ENCODE measurements at regions not wholly inside any gene's neighbourhood (a gene's known extent, or its start where the extent isn't known, plus 50 kb on each side); places are given as distances from the start of the nearest gene placed in this dataset.

DNA sequence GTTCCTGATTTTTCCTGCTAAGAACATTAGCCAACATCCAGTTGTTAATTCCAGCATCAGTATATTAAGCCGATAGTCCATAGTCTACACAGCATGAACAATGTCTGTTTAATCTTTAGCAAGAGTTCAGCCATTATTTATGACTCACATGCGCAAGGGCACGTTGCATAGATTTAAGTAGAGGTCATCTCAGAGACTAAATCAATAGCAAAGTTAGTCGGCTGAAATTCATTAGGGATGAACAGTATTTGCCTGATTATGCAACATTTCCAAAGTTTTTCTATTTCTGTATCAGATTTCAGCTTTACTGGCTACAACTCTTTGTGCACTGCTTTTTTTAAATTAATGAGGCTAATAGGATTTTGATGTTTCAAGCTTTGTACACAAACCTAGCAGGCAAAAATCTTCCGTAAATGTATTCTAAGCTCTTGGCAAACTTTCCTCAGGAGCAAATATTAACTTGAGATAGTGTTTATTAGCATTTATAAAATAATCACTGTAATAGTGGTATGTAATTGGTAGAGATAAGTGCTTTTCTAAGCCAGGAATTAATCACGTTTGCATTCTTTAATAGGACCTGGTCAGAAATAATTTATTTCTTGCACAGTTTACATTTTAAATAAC lies 578.7 kb upstream of the ID2 start:
- TF ChIP-seq EP300 (IDR thresholded peaks at IDR 0.05; ENCODE audit: borderline replicate concordance): no peak
- no peak for TF ChIP-seq CREB1 (IDR thresholded peaks at IDR 0.05; ENCODE audit: low read depth)
- TF ChIP-seq USF1 (IDR thresholded peaks at IDR 0.05): no peak
- TF ChIP-seq CEBPB (IDR thresholded peaks at IDR 0.05): no peak
- no peak for TF ChIP-seq ZBTB7A (IDR thresholded peaks at IDR 0.05; ENCODE audit: low read depth)
- TF ChIP-seq RAD21 (IDR thresholded peaks at IDR 0.05; ENCODE audit: low read depth): no peak
- no peak for TF ChIP-seq REST (IDR thresholded peaks at IDR 0.05; ENCODE audit: low read depth)
- TF ChIP-seq TEAD4 (IDR thresholded peaks at IDR 0.05): no peak

DNA sequence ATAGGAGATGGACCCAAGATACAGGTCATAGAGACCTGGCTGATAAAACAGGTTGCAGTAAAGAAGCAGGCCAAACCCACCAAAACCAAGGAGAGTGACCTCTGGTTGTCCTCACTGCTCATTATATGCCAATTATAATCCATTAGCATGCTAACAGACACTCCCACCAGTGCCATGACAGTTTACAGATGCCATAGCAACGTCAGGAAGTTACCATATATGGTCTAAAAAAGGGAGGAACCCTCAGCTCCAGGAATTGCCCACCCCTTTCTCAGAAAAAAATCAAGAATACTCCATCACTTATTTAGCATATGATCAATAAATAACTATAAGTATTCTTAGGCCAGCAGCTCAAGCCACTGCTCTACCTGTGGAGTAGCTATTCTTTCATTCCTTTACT lies 574.7 kb upstream of the ID2 start:
- TF ChIP-seq REST (IDR thresholded peaks at IDR 0.05; ENCODE audit: low read depth) (no peak), EP300 (IDR thresholded peaks at IDR 0.05; ENCODE audit: borderline replicate concordance) (no peak), ZBTB7A (IDR thresholded peaks at IDR 0.05; ENCODE audit: low read depth) (no peak)

DNA sequence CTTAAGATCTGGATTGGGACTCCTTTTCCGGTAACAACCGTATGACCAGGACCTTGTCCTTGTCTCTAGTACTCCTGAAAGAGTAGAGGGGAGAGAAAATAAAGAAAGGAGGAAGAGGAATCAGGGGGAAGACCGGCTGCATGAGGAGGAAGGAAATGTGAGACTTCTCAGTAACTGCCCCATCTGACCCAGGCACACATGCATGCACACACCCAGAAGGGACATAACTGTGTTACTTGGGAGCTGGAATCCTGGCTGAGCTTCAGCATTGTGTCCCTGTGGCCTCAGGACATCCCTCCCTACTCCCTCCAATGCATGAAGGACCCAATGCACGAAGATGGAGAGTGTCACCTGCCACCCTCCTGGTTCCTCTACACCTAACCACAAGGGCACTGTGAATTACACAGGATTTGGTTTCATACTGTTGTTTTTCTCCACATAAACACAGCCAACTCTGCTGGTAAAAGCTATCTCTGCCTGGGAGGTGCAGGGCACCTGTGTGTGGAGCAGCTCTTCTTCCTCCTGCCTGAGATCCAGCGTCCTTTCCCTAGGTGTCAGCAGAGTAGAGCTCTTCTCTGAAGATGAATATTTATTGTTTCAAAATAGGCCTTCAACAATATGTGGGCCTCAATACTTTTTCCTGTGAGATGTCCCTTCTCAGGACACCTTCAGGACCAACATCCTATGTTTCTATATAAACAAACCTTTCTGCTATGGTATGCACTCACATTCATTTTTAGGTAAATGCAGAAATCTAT lies 574.1 kb upstream of the ID2 start:
- TF ChIP-seq EP300 (IDR thresholded peaks at IDR 0.05; ENCODE audit: borderline replicate concordance): no peak
- no peak for TF ChIP-seq FOXM1 (IDR thresholded peaks at IDR 0.05; ENCODE audit: borderline replicate concordance, low read depth)

DNA sequence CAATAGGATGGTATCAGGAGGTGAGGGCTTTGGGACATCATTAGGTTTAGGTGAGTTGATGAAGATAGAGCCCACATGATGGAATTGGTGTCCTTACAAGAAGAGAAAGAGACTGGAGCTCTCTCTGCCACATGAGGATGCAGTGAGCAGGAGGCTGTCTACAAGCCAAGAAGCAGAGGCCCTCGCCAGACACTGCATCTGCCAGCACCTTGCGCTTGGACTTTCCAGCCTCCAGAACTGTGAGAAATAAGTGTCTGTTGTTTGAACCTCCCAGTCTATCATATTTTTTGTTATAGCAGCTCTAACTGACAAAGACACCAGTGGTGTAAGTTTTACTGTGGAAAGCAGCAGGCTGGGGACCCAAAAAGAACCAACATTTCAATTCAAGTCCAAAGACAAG lies 571.1 kb upstream of the ID2 start:
- no peak for TF ChIP-seq NFIC (IDR thresholded peaks at IDR 0.05)
- no peak for TF ChIP-seq USF1 (IDR thresholded peaks at IDR 0.05)
- no peak for TF ChIP-seq TAF1 (IDR thresholded peaks at IDR 0.05; ENCODE audit: low read depth)
- TF ChIP-seq YY1 (IDR thresholded peaks at IDR 0.05; ENCODE audit: low read depth): no peak
- no peak for TF ChIP-seq MAX (IDR thresholded peaks at IDR 0.05)
- no peak for TF ChIP-seq REST (IDR thresholded peaks at IDR 0.05; ENCODE audit: low read depth)
- no peak for TF ChIP-seq CEBPB (IDR thresholded peaks at IDR 0.05)
- TF ChIP-seq RAD21 (IDR thresholded peaks at IDR 0.05; ENCODE audit: low read depth): no peak

DNA sequence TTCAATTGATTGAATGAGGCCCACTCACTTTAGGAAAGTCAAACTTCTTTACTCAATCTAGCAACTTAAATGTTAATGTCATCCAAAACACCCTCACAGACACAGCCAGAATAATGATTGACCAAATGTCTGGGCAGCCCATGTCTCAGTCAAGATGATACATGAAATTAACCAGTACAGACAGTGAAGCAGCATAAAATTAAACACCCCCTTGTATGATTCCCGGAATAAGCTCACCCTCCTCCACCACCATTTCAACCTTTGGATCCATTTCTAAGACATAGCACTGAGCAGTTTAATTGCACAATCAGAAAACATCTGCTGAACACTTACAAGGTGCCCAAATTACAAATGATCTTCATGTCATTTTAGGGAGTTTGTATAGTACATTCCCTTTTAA lies 570.7 kb upstream of the ID2 start:
- no peak for TF ChIP-seq CEBPB (IDR thresholded peaks at IDR 0.05)
- TF ChIP-seq USF1 (IDR thresholded peaks at IDR 0.05): no peak
- TF ChIP-seq TAF1 (IDR thresholded peaks at IDR 0.05; ENCODE audit: low read depth): no peak
- TF ChIP-seq TEAD4 (IDR thresholded peaks at IDR 0.05): no peak
- TF ChIP-seq REST (IDR thresholded peaks at IDR 0.05; ENCODE audit: low read depth): no peak
- TF ChIP-seq FOXM1 (IDR thresholded peaks at IDR 0.05; ENCODE audit: borderline replicate concordance, low read depth): no peak
- no peak for TF ChIP-seq ZBTB7A (IDR thresholded peaks at IDR 0.05; ENCODE audit: low read depth)
- no peak for TF ChIP-seq CREB1 (IDR thresholded peaks at IDR 0.05; ENCODE audit: low read depth)
- TF ChIP-seq EP300 (IDR thresholded peaks at IDR 0.05; ENCODE audit: borderline replicate concordance): no peak
- no peak for TF ChIP-seq MAX (IDR thresholded peaks at IDR 0.05)
- no peak for TF ChIP-seq RAD21 (IDR thresholded peaks at IDR 0.05; ENCODE audit: low read depth)
- no peak for TF ChIP-seq YY1 (IDR thresholded peaks at IDR 0.05; ENCODE audit: low read depth)
- no peak for TF ChIP-seq EGR1 (IDR thresholded peaks at IDR 0.05)
- TF ChIP-seq NFIC (IDR thresholded peaks at IDR 0.05): no peak
- TF ChIP-seq TCF12 (IDR thresholded peaks at IDR 0.05; ENCODE audit: low read depth): no peak
